ENCODE measurements at regions not wholly inside any gene's neighbourhood (a gene's known extent, or its start where the extent isn't known, plus 50 kb on each side); places are given as distances from the start of the nearest gene placed in this dataset.

DNA sequence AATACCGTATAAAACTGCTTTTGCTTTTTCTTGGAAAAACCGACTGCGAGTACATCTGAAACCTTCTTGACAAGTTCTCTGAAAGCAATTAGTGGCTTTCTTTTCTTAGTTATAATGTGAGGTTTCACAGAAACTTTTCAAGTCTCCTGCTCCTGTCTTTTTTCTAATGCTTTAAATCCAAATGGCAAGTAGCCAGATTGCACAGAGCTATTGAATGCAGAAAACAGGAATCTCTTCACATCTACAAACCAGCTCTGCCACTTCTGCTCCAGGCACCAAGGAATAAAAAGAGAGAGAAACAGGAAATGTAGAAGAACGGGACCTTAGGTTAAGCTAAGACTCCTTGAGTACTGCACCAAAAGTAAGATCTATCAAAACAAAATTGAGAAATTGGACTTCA is 267.3 kb upstream of the TET2 start:
- H3K79me2 ChIP-seq (ENCODE audit: control insufficient read depth in 1 of 2, insufficient read depth in 2 of 2, low read length in 2 of 2), result no peaks in the 10 kb centered on the region
- H4K20me1 ChIP-seq (replicated peaks in 1 of 2; ENCODE audit: control insufficient read depth in 1 of 2, insufficient read depth in 2 of 2, low read length in 2 of 2), result no peaks in the 10 kb centered on the region
- DNase-seq (ENCODE audit: low read depth in 1 of 2, low spot score in 2 of 2) (no peak), FAIRE-seq (no peak)
- H4K8ac ChIP-seq (ENCODE audit: extremely low read depth, insufficient read depth, low read length), result no peak overlapping the region
- no peak overlapping the region for H2BK20ac ChIP-seq (ENCODE audit: low read length)
- no peak overlapping the region for H3K9ac ChIP-seq (replicated peaks in 1 of 4; ENCODE audit: extremely low read depth in 1 of 4, low read depth in 3 of 4, low read length in 3 of 4)
- H4K91ac ChIP-seq (replicated peaks; ENCODE audit: insufficient read length, low read length), result no peak overlapping the region
- no peak overlapping the region for H2BK15ac ChIP-seq (ENCODE audit: low read length)
- H3K27me3 ChIP-seq (replicated peaks in 1 of 4; ENCODE audit: control insufficient read depth in 3 of 4, extremely low read depth in 1 of 4, insufficient read depth in 3 of 4, low read length in 3 of 4), result no peaks in the 10 kb centered on the region
- no peak overlapping the region for H4K5ac ChIP-seq (ENCODE audit: insufficient read length, low read depth, low read length)
- H3K4me1 ChIP-seq (replicated peaks in 1 of 4; ENCODE audit: control insufficient read depth in 3 of 4, insufficient read depth in 4 of 4, low read length in 3 of 4), result no peaks in the 10 kb centered on the region
- no peak overlapping the region for H2BK120ac ChIP-seq (replicated peaks; ENCODE audit: low read depth, low read length)
- no peak overlapping the region for H2AK5ac ChIP-seq (ENCODE audit: low read depth, low read length)
- no peaks in the 10 kb centered on the region for H3K9me3 ChIP-seq (ENCODE audit: insufficient read depth in 2 of 2, low read depth in 1 of 2, low read length in 1 of 2)
- no peak overlapping the region for H2AFZ ChIP-seq (ENCODE audit: low read length)
- ChIA-PET POLR2A (ENCODE audit: partially characterized antibody) (no interaction called here), CTCF (ENCODE audit: partially characterized antibody) (interaction anchor here (0.7 to 1.1 kb wide), 2 partner anchors 19 to 51 kb away, joined by 3 read pairs; no protein-coding TSS in a partner anchor)
- H3K4ac ChIP-seq (replicated peaks; ENCODE audit: insufficient read length, low read depth, low read length), result no peak overlapping the region
- no peaks in the 10 kb centered on the region for H3K23me2 ChIP-seq (ENCODE audit: low read depth, low read length)
- no peaks in the 10 kb centered on the region for H3K36me3 ChIP-seq (ENCODE audit: control insufficient read depth in 2 of 4, insufficient read depth in 4 of 4, low read length in 3 of 4)
- H3K27ac ChIP-seq (ENCODE audit: low read depth, low read length), result no peak overlapping the region
- no peaks in the 10 kb centered on the region for H3K79me1 ChIP-seq (ENCODE audit: low read depth, low read length)
- no peak overlapping the region for H2BK5ac ChIP-seq (ENCODE audit: low read depth, low read length)
- no peak overlapping the region for H2BK12ac ChIP-seq (ENCODE audit: low read depth, low read length)
- H3K18ac ChIP-seq (ENCODE audit: extremely low read depth, low read length), result no peak overlapping the region
- no peak overlapping the region for H3K4me3 ChIP-seq (ENCODE audit: extremely low read depth in 1 of 4, insufficient read depth in 2 of 4, low read depth in 3 of 4, low read length in 4 of 4)
- no peak overlapping the region for H3K56ac ChIP-seq (replicated peaks; ENCODE audit: insufficient read length, low read depth, low read length)
- no peak overlapping the region for H3K14ac ChIP-seq (ENCODE audit: insufficient read length)
- H3K4me2 ChIP-seq (ENCODE audit: insufficient read depth in 1 of 2, low read depth in 2 of 2, low read length in 2 of 2), result no peak overlapping the region
- TF ChIP-seq JUND (IDR thresholded peaks at IDR 0.05; ENCODE audit: low read length) (no peak), MAFK (IDR thresholded peaks at IDR 0.05; ENCODE audit: low read depth, low read length) (no peak), EP300 (IDR thresholded peaks at IDR 0.05; ENCODE audit: borderline replicate concordance in 1 of 2, low read depth in 2 of 2, low read length in 2 of 2) (no peak), RNF2 (IDR thresholded peaks at IDR 0.05; ENCODE audit: borderline replicate concordance, low read depth, low read length, missing control alignments, poor library complexity, severe bottlenecking) (no peak), GABPA (IDR thresholded peaks at IDR 0.05; ENCODE audit: borderline replicate concordance, insufficient read depth, low read length) (no peak), EGR1 (IDR thresholded peaks at IDR 0.05; ENCODE audit: borderline replicate concordance, low read depth, low read length) (no peak)
- 92% methylated on average over 4 of the region's 4 CpGs; no CpG with 5 or more reads in 1 of the 2 experiments for WGBS, 2 experiments (ENCODE audit: extremely low coverage in 1 of 2, insufficient coverage in 1 of 2, insufficient read length in 1 of 2, insufficient replicate concordance in 2 of 2, low coverage in 1 of 2, low lambda C conversion rate in 2 of 2, missing lambda C conversion rate in 1 of 2)
- no peak overlapping the region for H3K23ac ChIP-seq (ENCODE audit: insufficient read length)

Data from H1 (cell line).